Omental fat pad (tissue), 3 donors: ENCODE measurements at regions not wholly inside any gene's neighbourhood (a gene's known extent, or its start where the extent isn't known, plus 50 kb on each side); places are given as distances from the start of the nearest gene placed in this dataset.

Experiments
- ATAC-seq: fragments of 150-250 bp; one replicate; pipeline ENCODE4 v1.9.1; 2016; ENCODE audit warnings: mild to moderate bottlenecking, moderate library complexity; ENCODE audit not compliant: low FRiP score
- DNase-seq: peaks from one replicate; pipeline ENCODE4 v3.0.0-alpha.2; 2019; ENCODE audit warnings: low spot score
- CTCF ChIP-seq, 3 donors: fragments of 450-650 bp; IDR thresholded peaks; one replicate each; pipeline ENCODE4 v1.5.1; 2016 to 2017; ENCODE audit warnings: antibody characterized with exemption in 3 of 3, mild to moderate bottlenecking in 3 of 3, moderate library complexity in 2 of 3

- TF ChIP-seq CTCF (IDR thresholded peaks at IDR 0.05), result no peak
- ATAC-seq (no peak), DNase-seq (no peak)
Observed at GRCh38 chr7:81574723-81575326, 195.0 kb downstream of the HGF start.

- no peak for TF ChIP-seq CTCF (IDR thresholded peaks at IDR 0.05)
- ATAC-seq (no peak), DNase-seq (no peak)
Observed at GRCh38 chr7:81573932-81574331, 195.9 kb downstream of the HGF start.

GRCh38 chr7:81573128-81573527, 196.7 kb downstream of the HGF start:
- DNase-seq (no peak), ATAC-seq (no peak)
- TF ChIP-seq CTCF (IDR thresholded peaks at IDR 0.05), result no peak

GRCh38 chr7:81562581-81562980, 207.3 kb downstream of the HGF start:
- ATAC-seq (no peak), DNase-seq (no peak)
- TF ChIP-seq CTCF (IDR thresholded peaks at IDR 0.05), result no peak

- TF ChIP-seq CTCF (IDR thresholded peaks at IDR 0.05), result no peak
- DNase-seq (no peak), ATAC-seq (no peak)
Observed at GRCh38 chr7:81560708-81561107, 209.1 kb downstream of the HGF start.

- DNase-seq (no peak), ATAC-seq (no peak)
- no peak for TF ChIP-seq CTCF (IDR thresholded peaks at IDR 0.05)
Observed at GRCh38 chr7:81549484-81550016, 220.3 kb downstream of the HGF start.

GRCh38 chr7:81534996-81535395, 234.9 kb downstream of the HGF start:
- no peak for TF ChIP-seq CTCF (IDR thresholded peaks at IDR 0.05)
- ATAC-seq (no peak), DNase-seq (no peak)
